ENCODE measurements at regions not wholly inside any gene's neighbourhood (a gene's known extent, or its start where the extent isn't known, plus 50 kb on each side); places are given as distances from the start of the nearest gene placed in this dataset.
A peak's percentile ranks its signal among the peaks of the same experiment; 100 is the strongest.

- DNase-seq, result no peak
Observed at GRCh38 chrX:148371291-148371690, 129.1 kb upstream of the AFF2 start.

GRCh38 chrX:148372925-148373324, 127.5 kb upstream of the AFF2 start:
- no peak for DNase-seq

DNA sequence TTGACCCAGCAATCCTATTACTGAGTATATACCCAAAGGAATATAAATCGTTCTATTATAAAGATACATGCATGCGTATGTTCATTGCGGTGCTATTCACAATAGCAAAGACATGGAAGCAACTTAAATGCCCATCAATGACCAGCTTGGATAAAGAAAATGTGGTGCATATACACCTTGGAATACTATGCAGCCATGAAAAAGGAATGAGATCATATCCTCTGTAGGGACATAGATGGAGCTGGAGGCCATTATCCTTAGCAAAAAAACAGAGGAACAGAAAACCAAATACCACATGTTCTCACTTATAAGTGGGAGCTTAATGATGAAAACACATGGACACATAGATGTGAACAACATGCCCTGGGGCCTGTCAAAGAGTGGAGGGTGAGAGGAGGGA, 124.1 kb upstream of the AFF2 start:
- DNase-seq, result no peak

DNA sequence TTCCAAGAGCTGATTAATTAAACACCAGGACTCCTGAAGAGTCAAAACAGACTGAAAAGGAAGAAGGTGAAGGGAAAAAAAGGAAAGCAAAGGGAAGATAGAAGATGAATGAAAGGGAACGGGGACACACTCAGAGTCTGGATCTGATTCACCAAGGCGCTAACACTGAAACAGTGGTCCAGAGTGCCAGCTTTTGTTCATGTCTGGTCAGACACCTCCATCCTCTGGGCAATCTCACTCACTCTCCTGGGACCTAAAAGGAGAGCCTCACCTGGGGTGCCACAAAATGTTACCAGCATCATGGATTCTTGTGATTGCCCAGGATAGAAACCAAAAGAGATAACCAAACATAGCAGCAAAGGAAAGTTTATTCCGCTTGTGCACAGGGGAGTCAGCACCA, 120.3 kb upstream of the AFF2 start:
- DNase-seq, result no peak

- DNase-seq, result peak; percentile 75 to 81
Observed at GRCh38 chrX:148380650-148381561, 119.5 kb upstream of the AFF2 start.

GRCh38 chrX:148381603-148382002, 118.8 kb upstream of the AFF2 start:
- peak; percentile 0 to 1 for DNase-seq

DNA sequence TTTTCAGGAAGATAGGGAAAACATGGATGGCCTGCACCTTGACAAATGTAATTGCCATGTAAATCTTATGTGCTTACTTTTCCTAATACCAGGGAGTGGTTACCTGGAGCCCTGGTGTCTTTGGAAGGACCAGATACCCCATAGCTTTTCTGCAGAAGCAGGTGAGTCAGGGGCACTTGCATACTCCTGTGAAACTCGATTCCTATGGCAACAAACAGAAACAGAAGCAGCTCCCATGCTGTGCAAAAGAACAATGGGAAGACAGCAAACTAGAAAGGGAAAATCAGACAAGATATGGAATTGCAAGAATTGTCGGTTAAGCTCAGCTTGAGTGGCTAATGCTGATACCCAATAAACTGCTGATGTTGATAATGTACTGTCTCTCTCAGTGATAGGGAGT, 117.4 kb upstream of the AFF2 start:
- no peak for DNase-seq

GRCh38 chrX:148385471-148385870, 114.9 kb upstream of the AFF2 start:
- DNase-seq, result no peak

DNA sequence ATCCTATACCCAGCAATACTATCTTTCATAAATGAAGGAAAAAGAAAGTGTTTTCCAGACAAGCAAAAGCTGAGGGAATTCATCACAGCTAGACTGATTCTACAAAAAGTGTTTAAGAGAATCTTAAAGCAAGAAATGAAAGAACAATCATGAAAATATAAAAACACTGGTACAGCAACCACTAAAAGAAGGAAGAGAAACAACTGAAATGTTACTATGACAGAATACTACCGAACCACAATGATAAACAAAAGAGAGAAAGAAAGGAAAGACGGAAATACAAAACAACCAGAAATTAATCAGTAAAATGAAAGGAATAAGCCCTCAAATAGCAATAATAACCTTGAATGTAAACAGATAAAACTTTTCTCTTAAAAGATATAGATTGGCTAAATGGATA, 110.8 kb upstream of the AFF2 start:
- no peak for DNase-seq

GRCh38 chrX:148412006-148412405, 88.4 kb upstream of the AFF2 start:
- no peak for DNase-seq

DNA sequence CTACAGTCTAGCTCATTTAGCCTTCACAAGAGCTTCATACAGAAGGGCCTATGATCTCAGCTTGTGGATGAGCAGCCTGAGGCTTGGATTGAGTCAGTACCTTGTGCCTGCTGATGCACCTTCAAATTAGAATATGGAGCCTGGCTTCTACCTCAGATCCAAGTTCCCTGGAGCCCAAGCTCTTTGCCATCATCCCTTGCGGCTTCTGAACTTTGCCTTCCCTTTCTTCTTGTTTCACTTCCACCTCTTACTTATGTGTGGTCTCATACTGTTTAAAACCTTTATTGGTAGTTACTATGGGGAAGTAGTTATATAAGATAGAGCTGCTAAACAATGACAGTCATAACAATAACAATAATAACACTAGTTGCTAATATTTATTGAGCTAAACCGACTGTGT, 84.3 kb upstream of the AFF2 start:
- DNase-seq, result no peak

GRCh38 chrX:148416931-148417330, 83.5 kb upstream of the AFF2 start:
- no peak for DNase-seq

DNA sequence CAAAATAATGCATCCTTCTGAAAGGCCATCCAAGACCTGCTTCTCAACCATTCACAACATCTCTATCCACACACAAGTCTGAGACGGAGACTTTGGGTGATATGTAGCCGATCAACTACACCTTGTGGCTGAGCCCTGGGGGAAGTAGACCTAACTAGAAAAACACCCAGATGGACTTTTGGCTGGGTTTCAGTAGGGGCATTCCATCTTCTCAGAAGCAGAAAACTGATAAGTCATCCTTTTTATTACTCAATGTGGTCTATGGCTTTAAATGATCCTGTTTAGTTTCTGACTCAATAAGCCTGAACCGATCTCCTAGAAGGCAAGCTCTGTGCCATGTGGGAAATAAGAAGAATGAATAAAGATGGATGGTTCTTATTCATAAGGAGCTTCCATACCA, 82.5 kb upstream of the AFF2 start:
- DNase-seq, result peak in 1 of 2 experiments; percentile 9

- DNase-seq, result no peak
Observed at GRCh38 chrX:148422526-148422925, 77.9 kb upstream of the AFF2 start.

DNA sequence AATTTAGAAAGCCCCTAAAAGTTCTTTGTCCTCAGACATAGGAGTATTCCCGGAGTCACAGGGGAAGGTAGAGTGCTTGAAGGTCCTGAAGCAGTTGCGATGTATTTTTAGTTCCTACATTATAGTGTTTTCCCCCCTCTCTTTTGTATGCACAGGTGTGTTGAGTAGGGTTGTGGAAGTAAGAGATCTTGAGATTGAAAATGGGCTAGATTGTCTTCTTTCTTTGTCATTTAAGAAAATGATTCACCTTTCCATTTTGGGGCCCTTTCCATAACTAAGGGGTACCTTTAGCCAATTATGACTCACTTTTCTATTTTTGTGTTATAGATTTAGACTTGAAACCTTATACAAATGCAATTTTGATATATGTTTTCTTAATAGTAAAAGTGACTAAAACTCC, 75.8 kb upstream of the AFF2 start:
- no peak for DNase-seq

DNA sequence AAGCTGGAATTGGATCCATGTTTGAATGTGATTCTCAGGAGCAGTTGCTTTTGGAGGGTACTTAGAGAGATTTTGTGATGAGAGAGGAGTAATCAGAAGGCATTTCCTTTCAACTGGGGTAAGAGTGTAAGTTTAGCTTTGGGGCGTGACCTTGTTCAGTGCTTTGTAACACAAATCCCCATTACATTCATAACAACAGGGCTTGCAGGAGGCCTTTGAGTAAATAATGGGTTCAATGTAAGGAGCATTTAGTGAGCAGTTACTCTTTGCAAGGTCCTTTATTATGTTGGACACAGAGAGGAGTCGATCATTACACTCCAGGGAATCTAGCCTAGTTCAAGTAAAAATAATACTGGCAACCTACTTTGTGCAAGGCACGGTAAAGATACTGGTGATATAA, 74.0 kb upstream of the AFF2 start:
- no peak for DNase-seq

DNA sequence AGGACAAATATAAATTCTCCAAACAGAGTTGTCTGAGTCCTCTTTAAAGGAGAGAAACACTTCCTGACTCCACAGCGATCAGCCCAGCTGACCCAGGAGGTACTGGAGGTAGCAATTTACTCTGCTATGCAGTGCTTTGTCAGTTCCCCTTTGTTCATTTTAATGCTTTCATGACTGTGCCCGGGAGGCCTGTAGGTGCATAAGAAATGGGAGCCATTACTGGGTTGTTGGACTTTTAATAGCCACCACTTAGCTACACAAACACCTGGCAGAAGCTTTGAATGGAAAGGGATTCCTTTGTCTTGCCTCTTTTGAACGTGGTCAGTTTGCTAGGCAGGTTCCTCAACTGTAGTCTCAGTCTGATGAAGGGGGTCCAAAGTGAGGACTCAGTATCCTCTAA, 59.0 kb upstream of the AFF2 start:
- no peak for DNase-seq

- DNase-seq, result no peak
Observed at GRCh38 chrX:148443216-148443615, 57.2 kb upstream of the AFF2 start.

- DNase-seq, result no peak
Observed at GRCh38 chrX:148448686-148449085, 51.7 kb upstream of the AFF2 start.
